Epithelial cell of proximal tubule (primary cell): ENCODE measurements at regions not wholly inside any gene's neighbourhood (a gene's known extent, or its start where the extent isn't known, plus 50 kb on each side); places are given as distances from the start of the nearest gene placed in this dataset.

Experiments
- DNase-seq: peaks from one replicate; pipeline ENCODE4 v3.0.0-alpha.2; 2011; ENCODE audit warnings: low read depth
- H3K4me3 ChIP-seq: 2 replicates; pipeline ENCODE4 v1.5.1; 2011; ENCODE audit warnings: low read depth, mild to moderate bottlenecking, low read length
- TF ChIP-seq, protein P1 (sequence below): conservative IDR thresholded peaks from 2 replicates; pipeline ENCODE4 v1.5.1; 2012; ENCODE audit warnings: low read depth, mild to moderate bottlenecking, low read length

DNA sequence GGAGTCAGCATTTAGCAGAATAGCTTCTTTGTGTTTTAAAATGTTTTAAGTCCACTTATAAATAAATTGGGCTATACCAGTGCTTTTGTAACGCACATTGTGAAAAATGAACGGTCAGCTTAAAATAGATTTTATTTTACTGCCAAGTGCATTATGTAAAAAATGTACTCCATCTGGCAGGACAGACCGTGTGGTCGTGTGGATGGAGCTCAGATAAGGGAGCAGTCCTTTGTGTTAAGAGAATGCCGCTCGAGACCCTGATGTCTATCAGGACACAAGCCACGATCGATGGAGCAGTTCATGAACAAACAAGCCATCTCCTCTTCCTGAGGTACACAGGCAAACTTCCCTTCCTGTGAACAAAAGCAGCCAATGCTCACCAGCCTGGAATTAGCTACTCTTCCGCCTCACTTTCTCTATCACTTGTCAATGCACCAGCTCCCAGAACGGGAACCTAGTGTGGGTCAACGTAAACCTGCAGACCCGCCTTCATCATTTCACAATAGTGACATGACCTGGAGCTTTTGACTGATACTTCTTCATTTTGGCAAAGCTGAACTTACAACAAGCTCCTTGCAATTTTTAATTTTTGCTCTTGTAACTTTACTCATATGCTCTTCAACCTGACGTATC, 243.5 kb downstream of the TGFB2 start:
- DNase-seq = no peak
- no peak overlapping the region for H3K4me3 ChIP-seq
- TF ChIP-seq, protein P1, sequence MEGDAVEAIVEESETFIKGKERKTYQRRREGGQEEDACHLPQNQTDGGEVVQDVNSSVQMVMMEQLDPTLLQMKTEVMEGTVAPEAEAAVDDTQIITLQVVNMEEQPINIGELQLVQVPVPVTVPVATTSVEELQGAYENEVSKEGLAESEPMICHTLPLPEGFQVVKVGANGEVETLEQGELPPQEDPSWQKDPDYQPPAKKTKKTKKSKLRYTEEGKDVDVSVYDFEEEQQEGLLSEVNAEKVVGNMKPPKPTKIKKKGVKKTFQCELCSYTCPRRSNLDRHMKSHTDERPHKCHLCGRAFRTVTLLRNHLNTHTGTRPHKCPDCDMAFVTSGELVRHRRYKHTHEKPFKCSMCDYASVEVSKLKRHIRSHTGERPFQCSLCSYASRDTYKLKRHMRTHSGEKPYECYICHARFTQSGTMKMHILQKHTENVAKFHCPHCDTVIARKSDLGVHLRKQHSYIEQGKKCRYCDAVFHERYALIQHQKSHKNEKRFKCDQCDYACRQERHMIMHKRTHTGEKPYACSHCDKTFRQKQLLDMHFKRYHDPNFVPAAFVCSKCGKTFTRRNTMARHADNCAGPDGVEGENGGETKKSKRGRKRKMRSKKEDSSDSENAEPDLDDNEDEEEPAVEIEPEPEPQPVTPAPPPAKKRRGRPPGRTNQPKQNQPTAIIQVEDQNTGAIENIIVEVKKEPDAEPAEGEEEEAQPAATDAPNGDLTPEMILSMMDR = no peak

- DNase-seq = no peak
- H3K4me3 ChIP-seq = no peak overlapping the region
- TF ChIP-seq, protein P1 = no peak
Measured at GRCh38 chr1:218589487-218589886, 244.4 kb downstream of the TGFB2 start.

- TF ChIP-seq, protein P1 = no peak
- no peak for DNase-seq
- no peak overlapping the region for H3K4me3 ChIP-seq
Measured at GRCh38 chr1:218591966-218592365, 246.8 kb downstream of the TGFB2 start.

- no peak overlapping the region for H3K4me3 ChIP-seq
- TF ChIP-seq, protein P1 = no peak
- DNase-seq = no peak
Measured at GRCh38 chr1:218592688-218593087, 247.6 kb downstream of the TGFB2 start.

GRCh38 chr1:218600968-218601367, 255.8 kb downstream of the TGFB2 start:
- TF ChIP-seq, protein P1 = no peak
- H3K4me3 ChIP-seq = no peak overlapping the region
- no peak for DNase-seq

DNA sequence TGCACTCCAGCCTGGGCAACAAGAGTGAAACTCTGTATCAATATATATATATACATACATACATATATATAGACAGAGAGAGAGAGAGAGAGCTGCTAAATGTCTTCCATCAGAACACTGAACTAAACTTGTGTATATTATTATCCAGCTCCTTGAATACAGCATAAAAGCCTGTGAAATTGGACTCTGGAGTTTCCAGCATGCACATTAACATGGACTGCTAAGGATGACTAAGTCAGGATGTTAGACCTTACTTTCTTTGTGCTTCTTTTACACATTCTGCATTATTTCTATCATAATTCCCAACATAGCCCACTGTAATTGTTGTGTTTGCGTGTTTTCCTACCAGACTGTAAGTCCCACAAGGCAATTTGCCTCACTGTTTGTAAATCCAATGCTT, 259.1 kb downstream of the TGFB2 start:
- TF ChIP-seq, protein P1 = no peak
- H3K4me3 ChIP-seq = no peak overlapping the region
- no peak for DNase-seq

GRCh38 chr1:218611916-218612585, 266.9 kb downstream of the TGFB2 start:
- TF ChIP-seq, protein P1 = no peak
- no peak overlapping the region for H3K4me3 ChIP-seq
- peak; percentile 10 for DNase-seq
